HepG2 (cell line): ENCODE measurements at regions not wholly inside any gene's neighbourhood (a gene's known extent, or its start where the extent isn't known, plus 50 kb on each side); places are given as distances from the start of the nearest gene placed in this dataset.

ENCODE experiments used
- DMTF1 ChIP-seq: sonication (generic); formaldehyde crosslinking; IDR thresholded peaks from 2 replicates; pipeline ENCODE4 v1.4.0; 2020; ENCODE audit warnings: mild to moderate bottlenecking, missing genetic modification reagents
- GPBP1L1 ChIP-seq: sonication (generic); formaldehyde crosslinking; IDR thresholded peaks from 2 replicates; pipeline ENCODE4 v1.5.0; 2020; ENCODE audit warnings: mild to moderate bottlenecking, missing genetic modification reagents
- HIC2 ChIP-seq: sonication (generic); formaldehyde crosslinking; IDR thresholded peaks from 2 replicates; pipeline ENCODE4 v1.9.0; 2022; ENCODE audit warnings: low read depth, missing genetic modification reagents
- KLF13 ChIP-seq: sonication (generic); formaldehyde crosslinking; IDR thresholded peaks from 2 replicates; pipeline ENCODE4 v1.4.0; 2020; ENCODE audit warnings: mild to moderate bottlenecking, missing genetic modification reagents
- MYNN ChIP-seq: sonication (generic); formaldehyde crosslinking; IDR thresholded peaks from 2 replicates; pipeline ENCODE4 v1.4.0; 2020; ENCODE audit warnings: mild to moderate bottlenecking, low read depth, missing genetic modification reagents
- NR2F2 ChIP-seq: IDR thresholded peaks from 2 replicates; pipeline ENCODE4 v1.6.1; 2012; ENCODE audit warnings: low read depth, inconsistent platforms, borderline replicate concordance
- PAXIP1 ChIP-seq: sonication (generic); formaldehyde crosslinking; conservative IDR thresholded peaks from 2 replicates; pipeline ENCODE4 v1.4.0; 2020; ENCODE audit warnings: mild to moderate bottlenecking, missing genetic modification reagents, moderate library complexity
- SKI ChIP-seq: fragments of 450-650 bp; IDR thresholded peaks from one replicate; pipeline ENCODE4 v1.6.1; 2018; ENCODE audit warnings: mild to moderate bottlenecking; ENCODE audit not compliant: partially characterized antibody
- TEAD3 ChIP-seq: optimal IDR thresholded peaks from 2 replicates; pipeline ENCODE3; 2016; ENCODE audit warnings: borderline replicate concordance
- ZBTB2 ChIP-seq: sonication (generic); formaldehyde crosslinking; IDR thresholded peaks from 2 replicates; pipeline ENCODE4 v1.8.0; 2022; ENCODE audit warnings: low read depth, missing genetic modification reagents
- ZNF292 ChIP-seq: sonication (generic); formaldehyde crosslinking; IDR thresholded peaks from 2 replicates; pipeline ENCODE4 v1.8.1; 2022; ENCODE audit warnings: mild to moderate bottlenecking, low read depth, missing genetic modification reagents, borderline replicate concordance
- ZNF335 ChIP-seq: sonication (generic); formaldehyde crosslinking; IDR thresholded peaks from 2 replicates; pipeline ENCODE4 v1.4.0; 2020; ENCODE audit warnings: missing genetic modification reagents
- ZNF44 ChIP-seq: sonication (generic); formaldehyde crosslinking; IDR thresholded peaks from 2 replicates; pipeline ENCODE4 v1.5.1; 2020; ENCODE audit warnings: mild to moderate bottlenecking, missing genetic modification reagents
- ZNF713 ChIP-seq: sonication (generic); formaldehyde crosslinking; IDR thresholded peaks from 2 replicates; pipeline ENCODE4 v1.4.0; 2020; ENCODE audit warnings: mild to moderate bottlenecking, missing genetic modification reagents

- no peak for TF ChIP-seq DMTF1 (CRISPR knock-in tag)
- TF ChIP-seq GPBP1L1 (CRISPR knock-in tag): no peak
- TF ChIP-seq ZNF292 (CRISPR knock-in tag): peak; percentile 82; the same call in 1 of the 2 replicates
- TF ChIP-seq HIC2 (CRISPR knock-in tag): no peak
- peak; percentile 93 for TF ChIP-seq NR2F2
- no peak for TF ChIP-seq ZNF44 (CRISPR knock-in tag)
- TF ChIP-seq ZNF713 (CRISPR knock-in tag): no peak
- TF ChIP-seq ZNF335 (CRISPR knock-in tag): no peak
- TF ChIP-seq PAXIP1 (CRISPR knock-in tag): peak; percentile 80
- peak; percentile 95 for TF ChIP-seq SKI
- no peak for TF ChIP-seq ZBTB2 (CRISPR knock-in tag)
- peak; percentile 22 for TF ChIP-seq TEAD3
- no peak for TF ChIP-seq KLF13 (CRISPR knock-in tag)
- TF ChIP-seq MYNN (CRISPR knock-in tag): no peak
Measured at GRCh38 chr6:53432318-53433161, 83.8 kb upstream of the ELOVL5 start (continued).
